ENCODE measurements at regions not wholly inside any gene's neighbourhood (a gene's known extent, or its start where the extent isn't known, plus 50 kb on each side); places are given as distances from the start of the nearest gene placed in this dataset.

DNA sequence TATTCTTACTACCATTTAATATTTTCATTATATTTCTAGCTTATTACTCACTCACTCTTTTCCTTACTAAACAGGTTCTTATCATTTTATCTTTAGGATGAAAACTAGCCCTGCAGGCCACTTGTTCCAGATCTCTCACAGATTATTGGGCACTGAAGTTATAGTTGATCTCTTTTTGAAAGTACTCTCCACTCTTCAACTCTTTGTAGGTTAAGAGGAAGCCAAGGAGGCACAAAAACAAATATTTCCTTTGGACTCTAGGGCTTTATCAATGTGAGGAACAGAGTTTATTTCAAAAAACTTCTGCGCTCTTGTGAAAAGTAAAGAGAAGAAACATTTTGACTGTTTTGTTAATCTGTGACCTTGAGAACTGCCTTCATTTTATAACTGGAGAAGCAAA lies 96.0 kb upstream of the NPHP3 start:
- Histone ChIP-seq H3K9me2 (ENCODE audit: insufficient read depth) (no peaks in the 10 kb centered on the region), H4K20me1 (ENCODE audit: insufficient read depth) (no peaks in the 10 kb centered on the region), H3K9me3 (ENCODE audit: control insufficient read depth in 1 of 2, insufficient read depth in 1 of 2, low read depth in 1 of 2, low read length in 2 of 2) (no peaks in the 10 kb centered on the region), H3K27ac (ENCODE audit: low read depth, low read length) (no peak overlapping the region), H3K79me2 (ENCODE audit: insufficient read depth, low read length) (no peaks in the 10 kb centered on the region), H3K27me3 (ENCODE audit: insufficient read depth, low read length) (peaks cover 49% of the 10 kb centered on the region; the same call in 1 of the 2 replicates), H3K4me3 (replicated peaks in 1 of 2; ENCODE audit: low read depth in 1 of 2, low read length in 2 of 2) (no peak overlapping the region), H2AFZ (ENCODE audit: low read depth, low read length, poor library complexity, severe bottlenecking) (no peak overlapping the region), H3K4me1 (ENCODE audit: control insufficient read depth in 1 of 2, insufficient read depth in 2 of 2, low read length in 2 of 2) (no peaks in the 10 kb centered on the region), H3K36me3 (ENCODE audit: control insufficient read depth in 1 of 2, insufficient read depth in 2 of 2, low read length in 2 of 2) (no peaks in the 10 kb centered on the region), H3K9ac (ENCODE audit: low read length) (no peak overlapping the region), H3K4me2 (ENCODE audit: low read length) (no peak overlapping the region)
- POLR2A ChIA-PET, result no interaction called here
- DNase-seq (ENCODE audit: low read depth, low spot score) (no peak), ATAC-seq (no peak)
- RAD21 ChIA-PET (ENCODE audit: low non-redundant PET in 1 of 2, low total read pairs in 2 of 2, uncharacterized antibody in 2 of 2, unreplicated experiment in 2 of 2), result no interaction called here
- BruUV-seq (replicated peaks), result no TSS peak
- TF ChIP-seq ELF1 (IDR thresholded peaks at IDR 0.05; ENCODE audit: borderline replicate concordance, low read depth), result no peak
- no peak for TF ChIP-seq JUND (IDR thresholded peaks at IDR 0.05)
- no peak for TF ChIP-seq CBX3 (IDR thresholded peaks at IDR 0.05; ENCODE audit: low read depth)
- TF ChIP-seq YY1 (IDR thresholded peaks at IDR 0.05; ENCODE audit: extremely low read depth, insufficient replicate concordance, low read depth, low read length), result no peak
- TF ChIP-seq, protein P1, sequence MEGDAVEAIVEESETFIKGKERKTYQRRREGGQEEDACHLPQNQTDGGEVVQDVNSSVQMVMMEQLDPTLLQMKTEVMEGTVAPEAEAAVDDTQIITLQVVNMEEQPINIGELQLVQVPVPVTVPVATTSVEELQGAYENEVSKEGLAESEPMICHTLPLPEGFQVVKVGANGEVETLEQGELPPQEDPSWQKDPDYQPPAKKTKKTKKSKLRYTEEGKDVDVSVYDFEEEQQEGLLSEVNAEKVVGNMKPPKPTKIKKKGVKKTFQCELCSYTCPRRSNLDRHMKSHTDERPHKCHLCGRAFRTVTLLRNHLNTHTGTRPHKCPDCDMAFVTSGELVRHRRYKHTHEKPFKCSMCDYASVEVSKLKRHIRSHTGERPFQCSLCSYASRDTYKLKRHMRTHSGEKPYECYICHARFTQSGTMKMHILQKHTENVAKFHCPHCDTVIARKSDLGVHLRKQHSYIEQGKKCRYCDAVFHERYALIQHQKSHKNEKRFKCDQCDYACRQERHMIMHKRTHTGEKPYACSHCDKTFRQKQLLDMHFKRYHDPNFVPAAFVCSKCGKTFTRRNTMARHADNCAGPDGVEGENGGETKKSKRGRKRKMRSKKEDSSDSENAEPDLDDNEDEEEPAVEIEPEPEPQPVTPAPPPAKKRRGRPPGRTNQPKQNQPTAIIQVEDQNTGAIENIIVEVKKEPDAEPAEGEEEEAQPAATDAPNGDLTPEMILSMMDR (IDR thresholded peaks at IDR 0.05 in 2 of 3, conservative IDR thresholded peaks at IDR 0.05 in 1 of 3; ENCODE audit: borderline replicate concordance in 1 of 3, insufficient read depth in 1 of 3, low read depth in 2 of 3, low read length in 2 of 3), result no peak
- TF ChIP-seq, protein P2, sequence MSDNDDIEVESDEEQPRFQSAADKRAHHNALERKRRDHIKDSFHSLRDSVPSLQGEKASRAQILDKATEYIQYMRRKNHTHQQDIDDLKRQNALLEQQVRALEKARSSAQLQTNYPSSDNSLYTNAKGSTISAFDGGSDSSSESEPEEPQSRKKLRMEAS (IDR thresholded peaks at IDR 0.05), result no peak
- TF ChIP-seq EZH2 (IDR thresholded peaks at IDR 0.05), result no peak
- no peak for TF ChIP-seq POLR2AphosphoS5 (IDR thresholded peaks at IDR 0.05; ENCODE audit: low read depth, low read length)
- TF ChIP-seq RAD21 (IDR thresholded peaks at IDR 0.05; ENCODE audit: low read depth), result no peak
- TF ChIP-seq EGR1 (IDR thresholded peaks at IDR 0.05; ENCODE audit: low read depth), result no peak
- TF ChIP-seq, protein P3, sequence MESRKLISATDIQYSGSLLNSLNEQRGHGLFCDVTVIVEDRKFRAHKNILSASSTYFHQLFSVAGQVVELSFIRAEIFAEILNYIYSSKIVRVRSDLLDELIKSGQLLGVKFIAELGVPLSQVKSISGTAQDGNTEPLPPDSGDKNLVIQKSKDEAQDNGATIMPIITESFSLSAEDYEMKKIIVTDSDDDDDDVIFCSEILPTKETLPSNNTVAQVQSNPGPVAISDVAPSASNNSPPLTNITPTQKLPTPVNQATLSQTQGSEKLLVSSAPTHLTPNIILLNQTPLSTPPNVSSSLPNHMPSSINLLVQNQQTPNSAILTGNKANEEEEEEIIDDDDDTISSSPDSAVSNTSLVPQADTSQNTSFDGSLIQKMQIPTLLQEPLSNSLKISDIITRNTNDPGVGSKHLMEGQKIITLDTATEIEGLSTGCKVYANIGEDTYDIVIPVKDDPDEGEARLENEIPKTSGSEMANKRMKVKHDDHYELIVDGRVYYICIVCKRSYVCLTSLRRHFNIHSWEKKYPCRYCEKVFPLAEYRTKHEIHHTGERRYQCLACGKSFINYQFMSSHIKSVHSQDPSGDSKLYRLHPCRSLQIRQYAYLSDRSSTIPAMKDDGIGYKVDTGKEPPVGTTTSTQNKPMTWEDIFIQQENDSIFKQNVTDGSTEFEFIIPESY (IDR thresholded peaks at IDR 0.05; ENCODE audit: extremely low read depth, insufficient replicate concordance, low read length), result no peak
- no peak for TF ChIP-seq ZFX (IDR thresholded peaks at IDR 0.05)
- TF ChIP-seq ZNF274 (IDR thresholded peaks at IDR 0.05; ENCODE audit: low read depth, low read length), result no peak
- TF ChIP-seq, protein P4, sequence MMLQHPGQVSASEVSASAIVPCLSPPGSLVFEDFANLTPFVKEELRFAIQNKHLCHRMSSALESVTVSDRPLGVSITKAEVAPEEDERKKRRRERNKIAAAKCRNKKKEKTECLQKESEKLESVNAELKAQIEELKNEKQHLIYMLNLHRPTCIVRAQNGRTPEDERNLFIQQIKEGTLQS (IDR thresholded peaks at IDR 0.05), result no peak
- intact Hi-C loops (cut with micrococcal nuclease), result no loop called here
- CTCF ChIA-PET, result no interaction called here

Measured in HCT116 (cell line).